Ramos (cell line): ENCODE measurements at regions not wholly inside any gene's neighbourhood (a gene's known extent, or its start where the extent isn't known, plus 50 kb on each side); places are given as distances from the start of the nearest gene placed in this dataset.

ENCODE experiments used
- in situ Hi-C: fragments of 300-500 bp; cut with MboI; formaldehyde crosslinking; loops from one replicate; pipeline ENCODE4 v1.14.3; 2022; ENCODE audit warnings: low sequenced_read_pairs; ENCODE audit not compliant: unreplicated experiment

- in situ Hi-C loops: no loop called here
These were observed 66.1 kb downstream of the LEPR start for GRCh38 chr1:65486613-65487012.

DNA sequence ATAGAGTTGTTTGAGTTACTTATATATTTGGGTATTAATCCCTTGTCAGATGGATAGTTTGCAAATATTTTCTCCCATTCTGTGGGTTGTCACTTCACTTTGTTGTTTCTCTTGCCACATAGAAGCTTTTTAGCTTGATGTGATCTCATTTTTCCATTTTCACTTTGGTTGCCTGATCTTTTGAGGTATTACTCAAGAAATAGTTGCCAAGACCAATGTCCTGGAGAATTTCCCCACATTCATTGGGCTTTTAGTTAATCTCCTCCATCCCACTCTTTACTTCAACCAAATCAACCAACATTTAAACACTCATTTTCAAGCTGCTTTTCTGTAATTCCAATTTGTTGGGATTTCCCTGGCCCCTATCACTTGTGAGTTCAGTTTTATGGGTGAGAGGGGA is 69.0 kb downstream of the LEPR start:
- in situ Hi-C loops: no loop called here

- in situ Hi-C loops: no loop called here
These were observed 70.0 kb downstream of the LEPR start for GRCh38 chr1:65490231-65491009.

GRCh38 chr1:65491472-65491871 is 71.0 kb downstream of the LEPR start:
- in situ Hi-C loops: no loop called here

GRCh38 chr1:65493802-65494201 is 73.3 kb downstream of the LEPR start:
- in situ Hi-C loops: no loop called here

GRCh38 chr1:65494671-65495070 is 74.2 kb downstream of the LEPR start:
- in situ Hi-C loops: no loop called here

DNA sequence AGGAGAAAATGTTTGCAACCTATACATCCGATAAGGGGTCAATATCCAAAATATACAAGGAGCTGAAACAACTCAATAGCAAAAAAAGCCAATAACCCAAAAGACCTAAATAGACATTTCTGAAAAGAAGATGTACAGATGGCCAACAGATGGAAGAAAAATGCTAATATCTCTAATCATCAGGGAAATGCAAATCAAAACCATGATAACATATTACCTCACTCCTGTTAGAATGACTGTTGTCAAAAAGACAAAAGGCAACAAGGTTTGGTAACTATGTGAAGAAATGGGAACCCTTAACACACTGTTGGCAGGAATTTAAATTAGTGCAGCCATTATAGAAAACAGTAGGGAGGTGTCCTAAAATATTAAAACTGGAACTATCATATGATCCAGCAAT is 74.7 kb downstream of the LEPR start:
- in situ Hi-C loops: no loop called here

GRCh38 chr1:65497256-65497830 is 76.9 kb downstream of the LEPR start:
- in situ Hi-C loops: no loop called here

- in situ Hi-C loops: no loop called here
These were observed 83.0 kb downstream of the LEPR start for GRCh38 chr1:65503427-65503826.

- in situ Hi-C loops: no loop called here
These were observed 83.8 kb downstream of the LEPR start for GRCh38 chr1:65504263-65504662.

- in situ Hi-C loops: no loop called here
These were observed 85.3 kb downstream of the LEPR start for GRCh38 chr1:65505547-65506300.

- in situ Hi-C loops: no loop called here
These were observed 87.6 kb downstream of the LEPR start for GRCh38 chr1:65508051-65508450.

DNA sequence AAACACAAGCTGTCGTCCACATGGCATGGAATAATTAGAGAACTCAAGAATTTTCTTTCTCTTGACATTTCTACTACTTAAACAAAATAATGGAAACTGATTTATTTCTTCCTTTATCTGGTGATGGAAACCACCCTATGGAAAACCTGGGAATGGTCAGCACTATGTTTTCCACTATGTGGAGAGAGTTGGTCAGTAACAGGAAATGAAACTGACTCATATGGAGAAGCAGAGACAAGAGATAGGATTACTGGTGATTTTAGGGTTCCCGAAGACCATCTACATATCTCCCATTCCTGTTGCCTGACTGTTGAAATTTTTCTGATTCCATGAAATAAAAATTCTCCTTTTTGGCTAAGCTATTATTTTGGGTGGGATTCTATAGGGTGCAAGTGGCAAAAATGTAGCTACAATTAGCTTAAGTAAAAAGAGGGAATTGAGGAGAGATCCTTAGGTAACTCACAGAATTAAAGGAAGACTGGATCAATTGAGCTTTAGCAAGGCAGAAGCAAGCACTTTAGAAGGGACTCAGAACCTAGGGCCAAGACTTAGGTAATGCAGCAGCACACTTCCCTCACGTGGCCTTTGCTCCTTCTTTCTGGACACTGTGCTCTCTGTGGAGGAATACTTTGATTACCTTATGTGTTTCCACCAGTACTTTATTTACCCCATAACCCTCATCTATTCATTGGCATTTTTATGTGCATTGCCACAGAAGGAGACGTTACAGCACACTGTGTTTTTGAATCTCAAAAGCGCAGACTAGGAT is 89.6 kb downstream of the LEPR start:
- in situ Hi-C loops: no loop called here

DNA sequence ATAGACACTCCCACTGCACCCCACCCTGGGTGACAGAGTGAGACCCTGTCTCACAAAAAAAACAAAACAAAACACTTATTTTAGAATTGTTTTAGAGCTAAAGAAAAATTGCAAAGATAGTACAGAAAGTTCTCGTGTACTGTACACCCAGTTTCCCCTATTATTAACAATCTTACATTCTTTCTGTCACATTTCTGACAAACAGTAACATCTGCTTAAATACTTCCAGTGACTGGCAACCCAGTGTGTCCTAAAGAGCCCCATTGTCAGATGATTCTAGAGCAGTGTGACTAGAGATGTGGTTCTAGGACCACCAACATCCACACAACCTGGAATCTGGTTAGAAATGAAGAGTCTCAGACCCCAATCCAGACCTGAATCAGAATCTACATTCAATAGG is 90.5 kb downstream of the LEPR start:
- in situ Hi-C loops: no loop called here

DNA sequence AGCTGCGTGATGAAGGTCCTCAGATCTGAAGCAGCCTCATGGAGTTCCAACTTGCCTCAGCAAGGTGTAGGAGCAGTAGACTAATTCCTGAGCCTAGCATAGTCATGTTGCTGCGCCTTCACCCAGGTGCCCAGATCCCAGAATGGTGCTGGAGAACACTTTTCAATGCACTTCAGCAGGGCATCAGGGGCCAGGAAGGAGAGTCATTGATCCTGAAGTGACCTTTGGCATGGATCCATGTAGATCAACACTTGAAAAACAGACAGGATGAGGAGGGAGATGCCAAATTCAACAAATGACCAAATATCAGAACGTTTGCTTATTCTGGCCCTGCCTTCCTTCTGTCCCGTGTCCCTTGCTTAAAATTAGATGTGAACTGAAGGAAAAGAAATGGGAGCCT is 91.9 kb downstream of the LEPR start:
- in situ Hi-C loops: no loop called here

DNA sequence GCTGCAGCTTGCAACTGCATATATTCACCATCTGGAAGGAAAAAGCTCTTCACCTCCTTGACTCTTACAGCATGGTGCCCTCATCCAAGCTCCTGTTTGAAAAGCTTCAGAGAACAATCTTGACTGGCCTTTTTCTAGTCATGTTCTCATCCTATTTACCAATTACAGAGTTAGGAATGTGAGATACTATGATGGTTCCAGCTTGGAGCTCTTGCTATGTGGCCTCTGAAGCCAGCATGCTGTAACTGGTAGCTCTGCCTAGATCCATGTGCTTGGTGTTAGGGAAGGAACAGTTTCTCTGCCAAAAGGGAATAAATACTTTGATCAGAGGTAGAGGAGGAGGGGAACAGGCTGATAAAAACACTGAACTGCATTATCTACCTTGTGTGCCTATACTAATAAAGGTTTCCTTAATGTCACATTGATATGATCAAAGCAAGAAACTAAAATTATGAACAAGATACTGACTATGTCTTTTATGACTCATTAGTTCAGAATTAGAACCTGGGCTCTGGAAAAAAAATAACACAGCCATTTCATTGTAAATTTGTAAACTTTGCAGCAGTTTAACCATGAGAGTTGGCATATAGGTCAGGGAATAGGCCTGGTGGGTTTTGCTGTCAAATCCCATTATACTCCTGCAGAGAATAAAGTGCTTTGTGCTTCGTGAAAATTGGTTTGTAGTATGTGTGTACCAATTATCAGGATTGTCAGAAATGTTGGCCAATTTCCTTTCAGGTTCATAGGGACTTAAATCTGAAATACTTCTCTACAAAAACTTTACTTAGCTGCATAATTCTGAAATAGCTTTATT is 92.7 kb downstream of the LEPR start:
- in situ Hi-C loops: no loop called here

- in situ Hi-C loops: no loop called here
These were observed 93.6 kb downstream of the LEPR start for GRCh38 chr1:65514041-65514440.

GRCh38 chr1:65524931-65525265 is 104.4 kb downstream of the LEPR start:
- in situ Hi-C loops: no loop called here

- in situ Hi-C loops: no loop called here
These were observed 105.0 kb downstream of the LEPR start for GRCh38 chr1:65525266-65526048.
